Glutamatergic neuron (in vitro differentiated cells): ENCODE measurements at regions not wholly inside any gene's neighbourhood (a gene's known extent, or its start where the extent isn't known, plus 50 kb on each side); places are given as distances from the start of the nearest gene placed in this dataset.
"Not testable (repeated sequence)": the region's sequence is repeated elsewhere in the genome, so short reads cannot be mapped to it uniquely, and the experiment has no call there.

Experiments
- DNase-seq: peaks from one replicate; pipeline ENCODE4 v3.0.0; 2022
- H3K27ac Mint-ChIP-seq: one replicate; pipeline ENCODE4 v1.8.0; 2020; ENCODE audit warnings: mild to moderate bottlenecking, mixed read lengths, inconsistent platforms; ENCODE audit not compliant: unreplicated experiment
- H3K27me3 Mint-ChIP-seq: one replicate; pipeline ENCODE4 v1.8.0; 2020; ENCODE audit warnings: mild to moderate bottlenecking, moderate library complexity, mixed read lengths, inconsistent platforms; ENCODE audit not compliant: unreplicated experiment
- H3K36me3 Mint-ChIP-seq: one replicate; pipeline ENCODE4 v1.8.0; 2020; ENCODE audit warnings: mild to moderate bottlenecking, mixed read lengths, inconsistent platforms; ENCODE audit not compliant: unreplicated experiment
- H3K4me1 Mint-ChIP-seq: one replicate; pipeline ENCODE4 v1.8.0; 2020; ENCODE audit warnings: mild to moderate bottlenecking, low read depth, mixed read lengths, inconsistent platforms; ENCODE audit not compliant: unreplicated experiment
- H3K4me3 Mint-ChIP-seq: one replicate; pipeline ENCODE4 v1.8.0; 2020; ENCODE audit warnings: mild to moderate bottlenecking, mixed read lengths, inconsistent platforms; ENCODE audit not compliant: unreplicated experiment
- H3K9me3 Mint-ChIP-seq: one replicate; pipeline ENCODE4 v1.8.0; 2020; ENCODE audit warnings: mild to moderate bottlenecking, moderate library complexity, mixed read lengths, inconsistent platforms; ENCODE audit not compliant: unreplicated experiment
- CTCF ChIP-seq: fragments of 200-600 bp; sonication (generic); IDR thresholded peaks from one replicate; pipeline ENCODE4 v1.5.0; 2021; ENCODE audit not compliant: partially characterized antibody, unreplicated experiment

GRCh38 chr14:65170318-65170717, 68.0 kb upstream of the MAX start:
- no peak for TF ChIP-seq CTCF

GRCh38 chr14:65170768-65171507, 68.6 kb upstream of the MAX start:
- DNase-seq = peak; percentile 52
- TF ChIP-seq CTCF = no peak
- Mint-ChIP-seq H3K9me3 (no peaks in the 10 kb centered on the region), H3K36me3 (no peaks in the 10 kb centered on the region), H3K27ac (no peak overlapping the region), H3K27me3 (no peaks in the 10 kb centered on the region), H3K4me1 (no peaks in the 10 kb centered on the region), H3K4me3 (no peak overlapping the region)

More at GRCh38 chr14:65170318-65170717, 68.0 kb upstream of the MAX start:
- no peak for DNase-seq
- Mint-ChIP-seq H3K27me3 (no peaks in the 10 kb centered on the region), H3K4me3 (no peak overlapping the region), H3K36me3 (no peaks in the 10 kb centered on the region), H3K9me3 (no peaks in the 10 kb centered on the region), H3K27ac (no peak overlapping the region), H3K4me1 (no peaks in the 10 kb centered on the region)

- Mint-ChIP-seq H3K4me3 (no peak overlapping the region), H3K4me1 (no peaks in the 10 kb centered on the region), H3K27me3 (no peaks in the 10 kb centered on the region), H3K27ac (no peak overlapping the region), H3K36me3 (no peaks in the 10 kb centered on the region), H3K9me3 (no peaks in the 10 kb centered on the region)
- DNase-seq = no peak
- TF ChIP-seq CTCF = no peak
These were observed 71.8 kb upstream of the MAX start for GRCh38 chr14:65173973-65174693.

- Mint-ChIP-seq H3K27ac (no peak overlapping the region), H3K27me3 (no peaks in the 10 kb centered on the region), H3K9me3 (no peaks in the 10 kb centered on the region), H3K36me3 (no peaks in the 10 kb centered on the region), H3K4me1 (no peaks in the 10 kb centered on the region), H3K4me3 (no peak overlapping the region)
- DNase-seq = no peak
- no peak for TF ChIP-seq CTCF
These were observed 72.5 kb upstream of the MAX start for GRCh38 chr14:65174783-65175182.

GRCh38 chr14:65177551-65177950, 75.2 kb upstream of the MAX start:
- TF ChIP-seq CTCF = no peak
- no peaks in the 10 kb centered on the region for H3K27me3 Mint-ChIP-seq
- peaks cover 7% of the 10 kb centered on the region for H3K36me3 Mint-ChIP-seq

GRCh38 chr14:65179231-65179630, 76.9 kb upstream of the MAX start:
- H3K36me3 Mint-ChIP-seq = peaks cover 14% of the 10 kb centered on the region
- H3K9me3 Mint-ChIP-seq, H3K4me1 Mint-ChIP-seq, H3K4me3 Mint-ChIP-seq, H3K27ac Mint-ChIP-seq, DNase-seq, H3K27me3 Mint-ChIP-seq: not testable (repeated sequence)

More at GRCh38 chr14:65177551-65177950, 75.2 kb upstream of the MAX start:
- Mint-ChIP-seq H3K4me3 (no peak overlapping the region), H3K27ac (no peak overlapping the region), H3K4me1 (no peaks in the 10 kb centered on the region), H3K9me3 (peaks cover 2% of the 10 kb centered on the region)
- no peak for DNase-seq
